Trophoblast cell (in vitro differentiated cells and primary cell): ENCODE measurements at regions not wholly inside any gene's neighbourhood (a gene's known extent, or its start where the extent isn't known, plus 50 kb on each side); places are given as distances from the start of the nearest gene placed in this dataset.

Source experiments
- DNase-seq, 2 donors: peaks; one replicate each; pipeline ENCODE4 v3.0.0-alpha.2; 2016
- H2AFZ ChIP-seq: 2 replicates; pipeline ENCODE4 v1.6.1; 2013; ENCODE audit warnings: low read length, moderate library complexity, mild to moderate bottlenecking; ENCODE audit not compliant: insufficient read depth, poor library complexity
- H2AK5ac ChIP-seq: 2 replicates; pipeline ENCODE4 v1.6.1; 2013; ENCODE audit warnings: mild to moderate bottlenecking, low read length
- H2BK120ac ChIP-seq: 2 replicates; pipeline ENCODE4 v1.6.1; 2013; ENCODE audit warnings: low read length, mild to moderate bottlenecking, moderate library complexity; ENCODE audit not compliant: insufficient read depth, poor library complexity
- H2BK12ac ChIP-seq: 2 replicates; pipeline ENCODE4 v1.6.1; 2013; ENCODE audit warnings: mild to moderate bottlenecking, low read length, moderate library complexity
- H2BK5ac ChIP-seq: 2 replicates; pipeline ENCODE4 v1.6.1; 2013; ENCODE audit warnings: low read length, low read depth, moderate library complexity, mild to moderate bottlenecking; ENCODE audit not compliant: poor library complexity
- H3K14ac ChIP-seq: 2 replicates; pipeline ENCODE4 v1.6.1; 2013; ENCODE audit warnings: mild to moderate bottlenecking, low read length
- H3K18ac ChIP-seq: 2 replicates; pipeline ENCODE4 v1.6.1; 2013; ENCODE audit warnings: mild to moderate bottlenecking, low read length
- H3K23ac ChIP-seq: 2 replicates; pipeline ENCODE4 v1.6.1; 2013; ENCODE audit warnings: low read length
- H3K27ac ChIP-seq: 2 replicates; pipeline ENCODE4 v1.5.1; 2013; ENCODE audit warnings: low read depth, mild to moderate bottlenecking, inconsistent platforms, low read length, moderate library complexity
- H3K27me3 ChIP-seq: 2 replicates; pipeline ENCODE4 v1.6.1; 2013; ENCODE audit warnings: inconsistent platforms, mild to moderate bottlenecking, low read length, moderate library complexity; ENCODE audit not compliant: insufficient read depth
- H3K36me3 ChIP-seq, 2 experiments: 1 replicate in 1 of 2; 2 replicates in 1 of 2; pipeline ENCODE4 v1.6.1; 2013; ENCODE audit warnings: low read length in 2 of 2, mild to moderate bottlenecking in 2 of 2, moderate library complexity in 1 of 2; ENCODE audit not compliant: insufficient read depth in 2 of 2, control insufficient read depth in 1 of 2
- H3K4ac ChIP-seq: 2 replicates; pipeline ENCODE4 v1.6.1; 2013; ENCODE audit warnings: low read depth, mild to moderate bottlenecking, low read length, moderate library complexity
- H3K4me1 ChIP-seq, 2 experiments: 1 replicate in 1 of 2; 2 replicates in 1 of 2; pipeline ENCODE4 v1.6.1; 2013; ENCODE audit warnings: low read length in 2 of 2, mild to moderate bottlenecking in 2 of 2, moderate library complexity in 1 of 2; ENCODE audit not compliant: insufficient read depth in 2 of 2, control insufficient read depth in 1 of 2
- H3K4me2 ChIP-seq: 2 replicates; pipeline ENCODE4 v1.6.1; 2013; ENCODE audit warnings: inconsistent platforms, mild to moderate bottlenecking, low read length, moderate library complexity
- H3K4me3 ChIP-seq: 2 replicates; pipeline ENCODE4 v1.5.1; 2013; ENCODE audit warnings: mild to moderate bottlenecking, low read depth, low read length, inconsistent platforms
- H3K79me1 ChIP-seq: one replicate; pipeline ENCODE4 v1.6.1; 2013; ENCODE audit warnings: low read length
- H3K79me2 ChIP-seq: 2 replicates; pipeline ENCODE4 v1.6.1; 2013; ENCODE audit warnings: low read length, mild to moderate bottlenecking; ENCODE audit not compliant: control insufficient read depth, insufficient read depth, poor library complexity
- H3K9ac ChIP-seq: 2 replicates; pipeline ENCODE4 v1.6.1; 2013; ENCODE audit warnings: mild to moderate bottlenecking, low read length
- H3K9me3 ChIP-seq: 2 replicates; pipeline ENCODE4 v1.6.1; 2013; ENCODE audit warnings: low read depth, mild to moderate bottlenecking, control low read depth, inconsistent platforms, low read length; ENCODE audit not compliant: insufficient read depth
- H4K12ac ChIP-seq: 2 replicates; pipeline ENCODE4 v1.6.1; 2013; ENCODE audit warnings: low read depth, mild to moderate bottlenecking, low read length, moderate library complexity
- H4K8ac ChIP-seq: 2 replicates; pipeline ENCODE4 v1.6.1; 2013; ENCODE audit warnings: low read depth, mild to moderate bottlenecking, low read length, moderate library complexity
- H4K91ac ChIP-seq: one replicate; pipeline ENCODE4 v1.6.1; 2013; ENCODE audit warnings: low read depth, mild to moderate bottlenecking, low read length, moderate library complexity
- WGBS: extraction: QIAGEN DNeasy Blood & Tissue Kit; methylation state at CpG from one replicate; pipeline ENCODE4 v1.1.7; 2013; ENCODE audit warnings: missing lambda C conversion rate; ENCODE audit not compliant: insufficient read length, insufficient coverage; ENCODE audit errors: extremely low coverage; 5-methylcytosine and 5-hydroxymethylcytosine counted together

DNA sequence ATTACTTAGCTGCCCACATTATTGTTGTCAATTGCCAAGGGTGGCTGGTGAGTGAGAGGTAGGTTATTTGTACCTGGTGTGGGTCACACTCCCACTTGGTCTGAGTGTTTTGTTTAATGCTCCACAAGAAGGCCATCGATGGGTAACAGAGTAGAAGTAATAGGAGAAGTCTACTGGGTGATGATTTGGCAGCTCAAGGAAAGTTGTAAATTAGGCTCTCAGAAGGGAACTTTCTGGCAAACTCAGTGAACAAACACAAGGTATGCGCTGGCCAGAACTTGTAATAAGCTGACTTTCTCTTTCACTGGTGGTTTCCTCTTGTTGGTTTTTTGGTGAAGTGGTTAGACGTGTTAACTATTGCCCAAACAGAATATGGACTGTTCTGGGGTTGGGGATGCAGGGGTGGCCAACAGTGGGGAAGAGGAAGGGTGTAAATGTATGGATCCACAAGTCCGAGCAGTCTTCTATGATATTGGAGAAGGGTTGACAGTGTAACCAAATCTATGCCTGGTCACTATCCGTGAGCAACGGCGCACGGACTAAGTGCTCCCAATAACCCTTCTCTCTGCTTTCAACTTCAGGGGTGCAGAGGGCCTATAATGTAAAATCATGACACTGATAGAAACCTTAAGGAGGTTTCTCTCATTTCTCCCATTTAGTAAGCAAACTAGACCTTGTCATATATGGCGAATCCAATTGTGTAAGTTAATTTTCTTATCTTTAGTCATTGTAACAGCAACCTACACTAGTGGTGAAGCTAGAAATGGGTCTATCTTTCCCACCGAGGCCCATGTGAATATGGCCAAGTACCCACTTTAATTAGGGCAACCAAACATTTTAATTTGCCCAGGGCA lies 212.8 kb downstream of the PTEN start:
- no peak overlapping the region for H4K91ac ChIP-seq
- no peak overlapping the region for H3K27ac ChIP-seq
- no peaks in the 10 kb centered on the region for H3K27me3 ChIP-seq
- no peaks in the 10 kb centered on the region for H3K9me3 ChIP-seq
- DNase-seq = no peak
- H3K4me2 ChIP-seq = no peak overlapping the region
- H3K9ac ChIP-seq = no peak overlapping the region
- H3K14ac ChIP-seq = no peak overlapping the region
- WGBS = no CpG with 5 or more reads among the region's 10 CpGs
- H2BK12ac ChIP-seq = peak overlapping the region; percentile 39
- no peak overlapping the region for H3K18ac ChIP-seq
- H2AK5ac ChIP-seq = no peak overlapping the region
- no peak overlapping the region for H2BK120ac ChIP-seq
- H3K4ac ChIP-seq = no peak overlapping the region
- H4K12ac ChIP-seq = no peak overlapping the region
- no peaks in the 10 kb centered on the region for H3K36me3 ChIP-seq
- H3K4me3 ChIP-seq = no peak overlapping the region
- no peak overlapping the region for H4K8ac ChIP-seq
- H3K4me1 ChIP-seq = peaks cover 3 to 4% of the 10 kb centered on the region in 2 experiments
- no peak overlapping the region for H2AFZ ChIP-seq
- no peaks in the 10 kb centered on the region for H3K79me2 ChIP-seq
- H3K79me1 ChIP-seq = peaks cover 5% of the 10 kb centered on the region
- no peak overlapping the region for H3K23ac ChIP-seq
- H2BK5ac ChIP-seq = no peak overlapping the region

DNA sequence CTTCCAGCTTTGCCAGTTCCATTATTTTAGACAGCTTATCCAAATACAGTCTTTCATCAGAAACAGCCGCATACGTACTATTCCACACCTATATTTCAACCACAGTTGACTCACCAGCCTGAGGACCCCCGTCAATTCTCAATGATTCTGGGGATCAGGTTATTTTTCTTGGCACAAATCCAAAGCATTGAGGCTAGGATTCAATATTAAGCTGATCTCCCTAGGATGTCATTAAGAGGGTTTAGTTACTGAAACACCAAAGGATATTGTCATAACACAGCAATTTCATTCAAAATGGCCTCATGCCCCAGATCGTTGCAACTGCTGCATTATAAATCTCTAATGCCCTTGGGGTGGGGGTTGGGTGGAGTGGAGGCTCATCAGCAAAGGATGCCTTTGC lies 214.6 kb downstream of the PTEN start:
- Histone ChIP-seq H3K27me3 (no peaks in the 10 kb centered on the region), H3K9me3 (no peaks in the 10 kb centered on the region), H3K4me1 (peaks cover 3 to 8% of the 10 kb centered on the region in 2 experiments), H2BK120ac (no peak overlapping the region), H3K14ac (no peak overlapping the region), H2BK12ac (peak overlapping the region; percentile 30), H3K36me3 (no peaks in the 10 kb centered on the region), H3K4me3 (no peak overlapping the region), H3K79me2 (no peaks in the 10 kb centered on the region), H4K91ac (no peak overlapping the region), H3K79me1 (peaks cover 5% of the 10 kb centered on the region), H4K8ac (no peak overlapping the region), H4K12ac (no peak overlapping the region), H3K18ac (no peak overlapping the region), H2BK5ac (no peak overlapping the region), H2AK5ac (no peak overlapping the region), H3K23ac (no peak overlapping the region), H2AFZ (no peak overlapping the region), H3K4me2 (no peak overlapping the region), H3K4ac (no peak overlapping the region), H3K27ac (no peak overlapping the region), H3K9ac (no peak overlapping the region)
- no peak for DNase-seq
- WGBS = no CpG with 5 or more reads among the region's 4 CpGs

DNA sequence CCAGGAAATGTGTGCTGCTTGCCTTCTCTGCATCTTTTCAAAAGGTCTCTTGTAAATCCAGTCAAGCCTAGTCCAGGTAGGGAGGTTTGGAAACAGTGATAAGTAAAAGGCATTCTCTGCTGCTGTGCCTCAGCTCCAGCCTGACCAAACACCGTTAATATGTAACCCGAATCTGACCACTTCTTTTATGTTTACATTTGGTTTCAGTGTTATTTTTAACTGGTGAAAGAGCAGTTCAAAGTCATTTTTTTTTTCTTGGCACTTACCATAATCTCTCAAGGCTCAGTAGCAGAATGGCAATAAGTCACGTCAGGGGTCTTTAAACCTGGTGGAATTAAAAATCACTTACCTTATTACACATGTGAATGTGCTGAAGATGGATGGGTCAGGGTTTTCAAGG lies 216.8 kb downstream of the PTEN start:
- no peaks in the 10 kb centered on the region for H3K27me3 ChIP-seq
- H3K9ac ChIP-seq = no peak overlapping the region
- WGBS = no CpG with 5 or more reads among the region's 3 CpGs
- H3K36me3 ChIP-seq = no peaks in the 10 kb centered on the region
- H3K23ac ChIP-seq = no peak overlapping the region
- peaks cover 5% of the 10 kb centered on the region for H3K79me1 ChIP-seq
- H3K4ac ChIP-seq = no peak overlapping the region
- no peaks in the 10 kb centered on the region for H3K79me2 ChIP-seq
- H2AK5ac ChIP-seq = no peak overlapping the region
- no peak overlapping the region for H4K12ac ChIP-seq
- H3K18ac ChIP-seq = no peak overlapping the region
- DNase-seq = no peak
- H2BK120ac ChIP-seq = no peak overlapping the region
- peak overlapping the region; percentile 48 for H3K27ac ChIP-seq
- H3K14ac ChIP-seq = no peak overlapping the region
- no peak overlapping the region for H3K4me2 ChIP-seq
- H2BK5ac ChIP-seq = no peak overlapping the region
- H3K4me3 ChIP-seq = no peak overlapping the region
- H2AFZ ChIP-seq = no peak overlapping the region
- no peak overlapping the region for H2BK12ac ChIP-seq
- H4K91ac ChIP-seq = no peak overlapping the region
- peaks cover 3 to 8% of the 10 kb centered on the region in 2 experiments for H3K4me1 ChIP-seq
- no peaks in the 10 kb centered on the region for H3K9me3 ChIP-seq
- H4K8ac ChIP-seq = no peak overlapping the region

DNA sequence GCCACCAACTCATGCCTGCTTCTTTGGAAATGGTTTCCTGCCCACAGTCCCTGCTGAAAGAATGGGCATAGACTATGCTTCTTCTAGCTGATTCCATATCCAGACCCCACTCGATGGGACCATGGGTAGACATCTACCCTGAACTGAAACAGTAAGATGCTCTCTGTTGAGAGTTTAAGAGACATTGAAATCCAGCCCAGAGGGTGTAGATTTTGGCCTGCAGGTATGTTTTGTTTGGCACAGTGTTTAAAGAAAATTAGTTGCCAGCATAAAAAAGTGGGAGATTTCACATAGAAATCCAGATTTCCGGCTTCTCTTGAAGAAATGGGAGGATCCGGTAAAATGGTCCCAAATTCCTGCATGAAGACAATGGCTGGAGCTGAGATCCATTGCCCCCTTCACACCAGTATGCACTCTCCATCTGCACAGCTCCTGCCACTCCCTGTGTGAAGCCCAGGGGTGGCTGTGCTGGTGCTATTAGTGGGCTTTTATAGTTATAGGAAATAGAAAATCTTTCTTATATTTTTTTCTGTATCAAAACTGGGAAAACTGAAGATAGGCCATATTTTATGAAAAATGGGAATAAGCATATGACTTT lies 218.1 kb downstream of the PTEN start:
- Histone ChIP-seq H4K8ac (no peak overlapping the region), H3K18ac (no peak overlapping the region), H2BK120ac (no peak overlapping the region), H2BK12ac (peak overlapping the region; percentile 65), H3K4me3 (no peak overlapping the region), H3K4me1 (peaks cover 3 to 8% of the 10 kb centered on the region in 2 experiments), H4K12ac (no peak overlapping the region), H3K14ac (no peak overlapping the region), H2AK5ac (no peak overlapping the region), H3K9ac (no peak overlapping the region), H3K9me3 (no peaks in the 10 kb centered on the region), H3K23ac (no peak overlapping the region), H3K36me3 (no peaks in the 10 kb centered on the region), H3K27ac (no peak overlapping the region), H2AFZ (no peak overlapping the region), H3K79me1 (peaks cover 5% of the 10 kb centered on the region), H3K79me2 (no peaks in the 10 kb centered on the region), H2BK5ac (no peak overlapping the region), H4K91ac (no peak overlapping the region), H3K4ac (no peak overlapping the region), H3K27me3 (no peaks in the 10 kb centered on the region), H3K4me2 (no peak overlapping the region)
- no peak for DNase-seq
- no CpG with 5 or more reads among the region's 3 CpGs for WGBS
